GM18519 (cell line): ENCODE measurements at regions not wholly inside any gene's neighbourhood (a gene's known extent, or its start where the extent isn't known, plus 50 kb on each side); places are given as distances from the start of the nearest gene placed in this dataset.
A peak's percentile ranks its signal among the peaks of the same experiment; 100 is the strongest.

Experiments used
- ATAC-seq: cut with Tn5 transposase; IDR thresholded peaks from one replicate; pipeline ENCODE4 v1.9.1; 2021; ENCODE audit warnings: mild to moderate bottlenecking, moderate library complexity; ENCODE audit not compliant: unreplicated experiment, low FRiP score

GRCh38 chr4:56757821-56758411, 63.6 kb downstream of the SPINK2 start:
- peak; percentile 87 for ATAC-seq

- ATAC-seq, result peak; percentile 31
Measured at GRCh38 chr4:56757261-56757746, 64.2 kb downstream of the SPINK2 start.

GRCh38 chr4:56755901-56756300, 65.6 kb downstream of the SPINK2 start:
- no peak for ATAC-seq

GRCh38 chr4:56752985-56753384, 68.5 kb downstream of the SPINK2 start:
- no peak for ATAC-seq

GRCh38 chr4:56750231-56750630, 69.1 kb upstream of the HOPX start:
- no peak for ATAC-seq

- ATAC-seq, result no peak
Measured at GRCh38 chr4:56748271-56748670, 67.2 kb upstream of the HOPX start.

- ATAC-seq, result no peak
Measured at GRCh38 chr4:56746639-56747038, 65.5 kb upstream of the HOPX start.

GRCh38 chr4:56745042-56745441, 63.9 kb upstream of the HOPX start:
- ATAC-seq, result no peak

GRCh38 chr4:56744030-56744429, 62.9 kb upstream of the HOPX start:
- ATAC-seq, result no peak

- ATAC-seq, result no peak
Measured at GRCh38 chr4:56743550-56743949, 62.5 kb upstream of the HOPX start.

GRCh38 chr4:56742080-56742871, 61.2 kb upstream of the HOPX start:
- no peak for ATAC-seq

GRCh38 chr4:56741595-56741994, 60.5 kb upstream of the HOPX start:
- ATAC-seq, result no peak

- no peak for ATAC-seq
Measured at GRCh38 chr4:56739066-56739777, 58.1 kb upstream of the HOPX start.

GRCh38 chr4:56737666-56738065, 56.6 kb upstream of the HOPX start:
- ATAC-seq, result no peak

GRCh38 chr4:56733352-56733751, 52.3 kb upstream of the HOPX start:
- ATAC-seq, result no peak

GRCh38 chr4:56732301-56732700, 51.2 kb upstream of the HOPX start:
- no peak for ATAC-seq

GRCh38 chr4:56731857-56732256, 50.8 kb upstream of the HOPX start:
- no peak for ATAC-seq
